COR-L47 (cell line): ENCODE measurements at regions not wholly inside any gene's neighbourhood (a gene's known extent, or its start where the extent isn't known, plus 50 kb on each side); places are given as distances from the start of the nearest gene placed in this dataset.
"Not testable (repeated sequence)": the region's sequence is repeated elsewhere in the genome, so short reads cannot be mapped to it uniquely, and the experiment has no call there.

Experiments used
- DNase-seq: peaks from one replicate; lab custom pipeline; 2025; lab: John Stamatoyannopoulos, UW

DNA sequence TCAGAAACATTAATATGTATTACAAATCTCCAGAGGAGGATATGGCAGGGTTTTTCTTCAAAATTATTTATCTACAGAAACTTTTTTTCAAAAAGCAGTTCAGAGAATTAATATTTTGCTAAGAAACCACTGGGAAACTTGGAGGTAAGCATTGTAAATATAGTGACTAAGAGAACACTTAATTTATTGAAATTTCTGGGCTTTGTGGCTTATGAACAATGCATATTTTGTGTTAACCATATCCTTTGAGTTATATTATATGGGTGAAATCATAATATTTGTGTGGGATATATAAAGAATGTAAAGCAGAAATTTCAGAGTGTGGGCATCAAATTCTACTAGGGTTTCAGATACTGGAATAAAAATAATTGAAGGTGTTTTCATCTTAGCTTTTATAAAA is 1059.2 kb downstream of the ZPLD1 start:
- DNase-seq = no peak

DNA sequence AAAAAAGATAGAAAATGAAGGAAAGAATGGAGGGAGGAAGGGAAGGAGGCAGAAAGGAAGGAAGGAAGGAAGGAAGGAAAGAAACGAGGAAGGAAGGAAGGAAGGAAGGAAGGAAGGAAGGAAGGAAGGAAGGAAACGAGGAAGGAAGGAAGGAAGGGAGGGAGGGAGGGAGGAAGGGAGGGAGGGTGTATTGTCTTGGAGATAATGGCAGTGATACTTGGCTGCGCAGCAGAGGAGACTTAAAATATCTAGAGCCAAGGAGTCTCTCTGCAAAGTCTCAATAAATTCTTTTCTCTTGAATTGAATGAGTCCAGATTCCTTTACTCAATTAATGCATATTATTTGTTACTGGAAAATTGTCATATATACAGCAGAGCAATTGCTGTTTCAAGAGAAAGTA is 1059.7 kb downstream of the ZPLD1 start:
- DNase-seq = no peak

DNA sequence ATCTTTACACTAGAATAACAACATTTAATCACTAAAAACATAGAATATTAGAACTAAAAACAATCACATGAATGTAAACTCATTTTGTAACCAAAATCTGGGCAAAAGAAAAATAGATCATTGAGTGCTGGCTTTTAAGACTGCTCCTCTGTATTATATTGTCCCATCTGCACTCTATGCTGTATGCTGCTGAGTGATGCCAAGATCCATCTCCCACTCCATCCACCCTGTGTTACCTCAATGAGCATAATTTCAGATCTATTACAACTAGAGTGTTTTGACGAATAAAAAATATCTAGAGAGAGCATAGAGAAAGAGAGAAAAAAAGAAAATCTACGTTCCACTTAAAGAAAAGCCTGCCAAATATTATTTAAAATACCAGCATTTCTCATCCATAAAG is 1060.4 kb downstream of the ZPLD1 start:
- DNase-seq = no peak

DNA sequence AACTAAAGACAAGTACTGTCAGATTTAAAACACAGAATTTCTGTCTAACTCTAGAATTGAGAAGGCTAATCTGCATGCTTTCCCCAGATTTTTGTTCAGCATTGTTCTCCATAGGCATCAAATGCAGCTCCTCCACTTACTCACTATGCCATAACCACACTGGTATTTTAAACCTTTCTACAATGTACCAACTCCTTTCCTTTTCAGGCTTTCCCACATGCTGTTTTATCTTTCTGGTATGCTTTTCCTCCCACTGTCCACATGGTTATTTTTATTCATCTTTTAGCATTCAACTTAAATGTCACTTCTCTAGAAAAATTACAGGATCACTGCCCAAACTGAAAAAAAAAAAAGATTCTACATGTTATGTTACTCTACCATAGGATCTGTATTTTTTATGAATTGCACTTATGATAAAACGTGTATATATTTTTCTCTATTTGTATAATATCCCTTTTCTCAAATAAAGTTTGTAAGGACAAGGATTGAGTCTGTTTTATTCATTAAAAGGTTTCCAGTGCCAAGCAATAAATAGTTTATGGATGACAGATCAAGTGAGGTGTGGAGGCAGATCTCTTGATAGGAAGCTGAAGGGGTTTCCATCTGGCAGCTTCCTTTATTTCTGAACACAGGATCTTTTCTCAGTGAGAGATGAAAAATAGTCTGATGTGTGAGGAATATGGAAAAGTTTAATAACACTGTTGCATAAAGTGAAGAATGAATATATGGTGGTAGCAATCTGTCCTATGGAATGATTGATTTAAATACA is 1064.5 kb downstream of the ZPLD1 start:
- DNase-seq = no peak

DNA sequence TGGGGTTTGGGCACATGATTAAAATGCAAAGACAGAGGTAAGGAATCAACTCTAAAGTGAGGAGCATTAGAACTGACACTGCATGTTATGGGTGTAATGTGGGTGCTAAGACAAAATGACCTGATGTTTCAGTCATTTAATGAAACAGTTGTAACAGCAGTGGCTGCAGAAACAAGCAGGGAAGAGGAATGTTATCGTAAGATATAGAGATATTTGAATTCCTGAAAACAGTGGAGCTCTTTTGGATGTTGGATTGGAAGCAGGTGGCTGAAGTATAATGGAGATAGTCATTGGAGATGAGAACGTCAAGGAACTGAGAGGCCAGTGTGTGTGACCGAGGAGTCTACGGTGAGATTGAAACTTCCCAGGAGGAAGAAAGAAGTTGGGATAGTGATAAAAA is 1065.2 kb downstream of the ZPLD1 start:
- no peak for DNase-seq

DNA sequence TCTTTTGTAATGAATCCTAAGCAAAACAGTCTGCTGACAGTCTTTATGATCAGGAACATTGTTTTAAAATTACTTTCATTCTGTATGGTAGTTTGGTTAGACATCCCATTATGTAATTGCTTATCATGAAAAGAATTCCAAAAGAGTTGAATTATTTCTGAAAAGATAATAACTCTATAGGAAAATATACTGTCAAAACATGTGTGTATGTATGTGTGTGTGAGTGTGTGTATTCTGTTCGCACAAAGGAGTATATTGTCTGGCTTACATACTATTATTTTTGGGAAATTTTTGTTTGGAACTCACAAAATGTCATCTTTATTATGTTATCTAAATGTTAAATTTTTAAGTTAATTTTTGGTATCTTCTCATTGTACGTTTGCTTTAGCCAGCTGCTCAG is 1075.9 kb downstream of the ZPLD1 start:
- DNase-seq = no peak

DNA sequence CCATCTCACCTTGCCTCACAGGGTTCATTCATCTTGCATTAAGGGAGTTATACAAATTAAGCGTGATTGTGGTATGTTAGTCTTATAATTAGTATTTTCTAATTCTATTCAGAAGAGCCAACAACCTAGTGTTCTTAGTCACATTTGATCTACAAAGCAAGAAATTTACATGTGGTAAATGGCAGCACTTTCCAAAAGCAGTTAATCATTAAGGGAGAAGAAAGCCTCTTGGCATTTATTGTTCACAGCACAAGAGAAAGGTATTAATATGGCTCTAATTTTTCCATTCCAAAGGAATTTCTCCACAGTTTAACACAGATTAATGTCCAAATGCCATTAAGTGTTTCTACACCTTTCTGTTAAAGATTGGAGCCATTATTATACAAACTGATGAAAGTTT is 1077.1 kb downstream of the ZPLD1 start:
- peak; percentile 45 for DNase-seq

DNA sequence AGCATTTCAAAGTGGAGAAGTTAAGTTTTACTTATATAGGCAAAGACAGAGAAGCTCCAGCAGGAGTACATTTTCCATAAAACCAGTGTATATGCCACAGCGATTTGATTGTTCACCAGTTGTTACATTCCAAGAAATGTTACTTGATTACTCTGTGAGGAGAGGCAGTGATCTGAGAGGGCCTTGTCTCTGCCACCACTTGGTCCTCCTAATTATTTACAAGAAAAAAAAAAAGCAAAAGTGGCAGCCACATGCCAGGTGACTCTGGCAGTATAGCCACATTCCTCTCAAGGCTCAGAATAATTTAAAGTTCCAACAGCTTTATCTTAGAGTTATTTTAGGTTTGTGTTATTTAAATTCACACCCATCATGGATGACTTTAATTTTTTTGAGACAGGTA is 1077.8 kb downstream of the ZPLD1 start:
- DNase-seq = no peak

DNA sequence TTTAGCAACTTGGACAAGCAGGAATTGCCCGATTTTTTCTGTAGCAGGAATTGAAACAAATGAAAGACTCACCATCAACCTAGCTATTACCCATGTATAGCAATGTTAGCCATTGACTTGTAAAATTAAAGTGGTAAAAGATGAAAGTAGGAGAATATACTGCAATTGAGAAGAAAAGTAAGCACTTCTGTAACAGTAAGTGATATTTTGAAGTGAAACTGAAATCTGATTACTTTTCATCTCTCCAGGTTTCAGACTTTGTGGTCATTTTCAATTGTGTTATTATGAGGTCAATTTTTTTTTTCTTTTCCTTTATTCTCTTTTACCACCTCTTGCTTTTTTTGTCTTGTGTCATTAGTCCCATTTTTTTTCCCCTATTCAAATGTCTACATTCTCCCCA is 1078.2 kb downstream of the ZPLD1 start:
- DNase-seq = no peak

DNA sequence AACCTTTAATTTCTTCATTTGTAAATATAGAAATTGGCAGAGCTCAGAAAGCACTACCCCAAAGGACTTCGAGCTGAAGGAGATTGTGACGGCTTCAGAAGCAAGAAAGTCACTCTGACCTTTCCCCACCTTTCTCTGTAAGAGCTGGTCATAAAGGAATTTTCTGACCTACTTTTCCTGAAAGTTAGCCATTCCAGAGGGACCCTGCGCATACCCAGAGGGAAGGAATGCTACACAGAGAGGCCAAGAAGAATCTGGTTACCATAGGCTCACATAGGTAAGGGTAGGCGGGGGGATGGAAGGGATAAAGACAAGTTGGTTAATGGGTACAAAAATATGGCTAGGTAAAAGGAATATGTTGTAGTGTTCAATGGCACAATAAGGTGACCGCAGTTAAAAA is 1080.3 kb downstream of the ZPLD1 start:
- no peak for DNase-seq

DNA sequence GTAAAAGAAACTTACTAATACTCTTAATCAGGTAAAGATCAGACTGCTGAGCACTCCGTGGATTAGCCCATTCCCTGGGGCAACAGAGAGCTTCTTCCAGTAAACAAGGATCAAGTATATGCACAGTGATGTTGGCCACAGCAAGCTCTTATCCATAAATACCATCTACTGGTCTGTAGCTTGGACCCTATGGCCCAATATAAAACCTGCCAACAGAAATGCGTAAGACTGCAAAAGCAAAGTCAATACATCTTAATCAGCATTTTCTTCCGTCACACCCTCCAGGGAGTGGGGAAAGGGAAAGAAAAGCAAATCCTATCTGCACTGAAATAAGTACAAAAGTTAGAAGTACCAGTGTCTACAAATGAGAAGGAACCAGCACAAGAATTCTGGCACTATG is 1082.1 kb downstream of the ZPLD1 start:
- no peak for DNase-seq

DNA sequence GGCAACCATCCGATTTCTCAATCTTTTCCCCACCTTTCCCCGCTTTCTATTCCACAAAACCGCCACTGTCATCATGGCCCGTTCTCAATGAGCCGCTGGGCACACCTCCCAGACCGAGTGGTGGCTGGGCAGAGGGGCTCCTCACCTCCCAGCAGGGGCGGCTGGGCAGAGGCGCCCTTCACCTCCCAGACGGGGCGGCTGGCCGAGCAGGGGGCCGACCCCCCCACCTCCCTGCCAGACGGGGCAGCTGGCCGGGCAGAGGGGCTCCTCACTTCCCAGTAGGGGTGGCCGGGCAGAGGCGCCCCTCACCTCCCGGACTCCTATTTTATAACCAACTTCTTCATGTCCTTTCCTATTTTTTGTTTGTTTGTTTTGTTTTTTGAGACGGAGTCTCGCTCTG is 1096.5 kb downstream of the ZPLD1 start:
- not testable (repeated sequence) for DNase-seq

DNA sequence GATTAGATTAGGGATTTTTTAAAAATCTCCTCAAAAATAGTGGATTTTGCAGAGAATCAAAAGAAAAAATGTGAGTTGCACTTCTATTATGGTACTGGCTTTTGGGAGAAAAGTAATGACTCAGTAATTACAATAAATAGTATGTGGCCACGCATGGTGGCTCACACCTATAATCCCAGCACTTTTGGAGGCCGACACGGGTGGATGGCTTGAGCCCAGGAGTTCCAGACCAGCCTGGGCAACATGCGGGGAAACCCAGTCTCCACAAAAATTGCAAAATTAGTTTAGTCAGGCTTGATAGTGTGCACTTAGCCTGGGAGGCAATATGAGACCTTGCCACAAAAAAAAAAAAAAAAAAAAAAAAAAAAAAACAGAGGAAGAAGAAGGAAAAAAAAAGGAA is 1098.2 kb downstream of the ZPLD1 start:
- no peak for DNase-seq

DNA sequence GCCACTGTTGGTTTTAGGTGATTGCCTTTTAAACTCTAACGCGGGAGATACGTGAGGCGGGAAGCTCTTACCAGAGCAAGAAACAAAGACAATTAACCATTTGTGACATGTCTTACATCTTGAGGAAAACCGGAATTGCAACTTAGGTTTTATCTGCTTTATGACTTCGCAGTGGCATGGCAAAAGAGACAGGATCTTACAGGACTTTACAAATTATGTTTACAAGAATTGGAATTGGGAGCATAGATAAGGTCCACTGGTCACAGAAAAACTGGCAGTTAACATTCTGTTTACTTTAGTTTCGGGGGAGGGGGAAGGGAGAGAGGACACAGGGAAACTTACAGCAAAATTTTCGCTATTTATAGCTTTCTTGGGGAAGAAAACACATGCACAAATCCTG is 1119.6 kb downstream of the ZPLD1 start:
- DNase-seq = no peak

DNA sequence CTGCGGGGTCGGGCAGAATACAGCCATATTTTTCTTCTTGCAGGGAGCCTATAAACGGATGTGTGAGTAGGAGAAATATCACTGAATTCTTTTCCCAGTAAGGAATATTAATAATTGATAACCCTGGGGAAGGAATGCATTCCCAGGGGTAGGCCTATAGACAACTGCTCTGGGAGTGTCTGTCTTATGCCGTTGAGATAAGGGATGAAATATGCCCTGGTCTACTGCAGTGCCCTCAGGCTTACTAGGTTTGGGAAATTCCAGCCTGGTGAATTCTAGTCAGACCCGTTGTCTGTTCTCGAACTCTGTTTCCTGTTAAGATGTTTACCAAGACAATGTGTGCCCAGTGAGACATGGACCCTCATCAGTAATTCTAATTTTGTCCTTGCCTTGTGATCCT is 1129.3 kb downstream of the ZPLD1 start:
- not testable (repeated sequence) for DNase-seq

DNA sequence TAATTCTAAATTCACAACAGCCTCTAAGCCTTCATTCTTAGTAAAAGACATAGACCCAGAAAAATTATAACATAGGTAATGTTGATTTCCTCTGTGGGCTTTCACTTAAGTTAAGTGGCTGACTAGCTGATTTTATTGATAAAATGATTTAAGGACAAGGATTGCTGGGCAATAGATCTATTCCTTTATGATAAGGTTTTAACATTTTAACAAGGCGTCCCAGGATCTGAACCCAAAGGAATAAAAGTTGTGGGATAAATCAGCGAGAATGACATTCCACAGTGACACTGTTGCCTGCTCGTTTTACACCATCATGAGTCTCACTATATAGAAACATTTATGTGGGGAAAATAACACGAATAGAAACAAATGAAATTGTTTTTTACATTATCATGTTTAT is 1151.0 kb downstream of the ZPLD1 start:
- DNase-seq = no peak

DNA sequence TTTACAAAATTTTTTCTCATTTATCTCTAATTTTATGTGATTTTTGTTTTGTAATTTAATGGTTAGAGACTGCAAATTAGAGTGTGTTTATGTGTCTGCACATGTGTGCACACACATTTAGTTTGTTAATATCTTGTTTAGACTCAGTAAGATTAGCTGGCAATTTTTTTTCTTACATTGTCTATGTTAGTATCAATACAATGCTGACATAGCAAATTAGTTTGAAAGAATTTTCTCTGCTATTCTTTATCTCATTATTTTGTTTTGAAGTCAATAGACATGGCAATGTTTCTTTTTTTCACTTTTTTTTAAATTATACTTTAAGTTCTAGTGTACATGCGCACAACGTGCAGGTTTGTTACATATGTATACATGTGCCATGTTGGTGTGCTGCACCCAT is 1155.0 kb downstream of the ZPLD1 start:
- no peak for DNase-seq

DNA sequence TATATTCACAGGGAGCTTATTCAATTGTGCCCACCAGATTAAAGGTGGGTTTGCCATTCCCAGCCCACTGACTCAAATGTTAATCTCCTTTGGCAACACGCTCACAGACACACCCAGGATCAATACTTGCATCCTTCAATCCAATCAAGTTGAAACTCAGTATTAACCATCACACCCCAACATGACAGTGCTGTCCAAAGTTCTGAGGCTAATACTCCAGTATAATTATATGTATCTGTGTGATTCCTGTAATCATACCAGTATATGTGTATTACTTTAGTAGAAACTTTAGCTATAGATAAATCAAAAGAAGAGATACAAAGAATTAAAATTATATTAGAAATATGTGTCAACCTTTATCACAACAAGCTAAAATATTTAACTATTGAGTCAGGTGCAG is 1166.0 kb downstream of the ZPLD1 start:
- no peak for DNase-seq

DNA sequence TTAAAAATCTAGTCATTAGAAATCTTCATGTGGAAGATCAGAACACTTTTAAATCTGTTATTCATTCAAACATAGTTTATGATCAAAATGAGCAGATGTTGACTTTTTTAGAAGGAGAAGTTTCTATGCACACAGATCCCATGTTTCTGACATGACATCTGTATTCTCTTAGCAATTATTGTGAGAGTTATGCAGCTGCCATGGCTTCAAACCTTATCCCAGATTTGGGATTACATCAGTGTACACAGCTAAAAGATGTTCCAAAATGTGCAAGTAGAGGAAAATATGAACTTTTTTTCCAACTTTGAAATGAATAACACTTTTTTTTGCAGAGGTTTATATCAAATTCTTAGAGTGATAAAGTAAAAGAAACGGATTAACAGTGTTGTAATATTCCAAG is 1166.9 kb downstream of the ZPLD1 start:
- no peak for DNase-seq

DNA sequence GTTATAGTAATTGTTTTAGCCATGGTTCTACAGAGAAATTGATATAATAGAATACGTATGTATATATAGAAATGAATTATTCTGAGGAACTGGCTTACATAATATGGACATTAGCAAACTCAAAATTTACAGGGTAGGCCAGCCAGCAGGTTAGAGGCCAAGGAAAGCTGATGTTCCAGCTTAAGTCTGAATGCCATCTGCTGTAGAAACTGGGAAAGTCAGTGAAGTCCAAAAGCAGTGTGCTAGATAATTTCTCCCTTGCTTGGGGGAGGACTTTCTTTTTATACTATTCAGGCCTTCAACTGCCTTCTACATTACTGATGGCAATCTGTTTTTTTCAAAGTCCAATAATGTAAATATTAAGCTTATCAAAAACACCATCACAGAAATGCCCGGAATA is 1174.7 kb downstream of the ZPLD1 start:
- peak; percentile 10 for DNase-seq

DNA sequence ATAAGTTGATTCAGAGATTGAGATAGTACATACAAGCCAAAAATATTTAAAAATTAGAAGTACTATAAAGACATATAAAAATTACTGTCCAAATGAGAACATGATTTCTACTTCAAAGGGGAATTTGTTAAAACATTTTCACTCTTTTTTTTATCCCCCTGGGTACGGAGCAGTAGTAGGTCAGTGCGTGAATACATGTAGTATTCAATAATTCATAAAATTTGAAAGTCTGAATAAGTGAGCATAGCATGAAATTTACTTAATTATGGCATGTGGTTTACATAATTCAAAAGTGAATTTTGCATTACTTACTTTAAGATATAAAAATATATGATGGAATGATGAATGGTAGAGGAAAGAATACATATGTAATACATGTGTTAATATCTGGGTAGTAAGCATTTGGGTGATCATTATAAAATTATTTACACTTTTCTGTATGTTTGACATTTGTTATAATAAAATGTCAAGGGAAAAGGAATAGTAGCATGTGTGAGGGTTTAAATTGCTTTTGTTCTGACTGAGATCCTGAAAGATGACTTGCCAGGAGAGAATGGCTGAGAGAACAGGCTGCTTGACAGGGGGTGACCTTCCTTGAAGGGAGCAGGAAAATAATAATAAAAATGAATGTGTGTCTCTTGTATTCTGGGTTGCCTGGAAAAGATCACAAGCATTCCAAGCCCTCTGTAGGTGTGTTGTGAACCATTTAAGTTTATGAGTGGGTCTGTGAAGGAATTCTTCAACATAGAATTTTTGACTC is 1178.8 kb downstream of the ZPLD1 start:
- peak; percentile 9 for DNase-seq

DNA sequence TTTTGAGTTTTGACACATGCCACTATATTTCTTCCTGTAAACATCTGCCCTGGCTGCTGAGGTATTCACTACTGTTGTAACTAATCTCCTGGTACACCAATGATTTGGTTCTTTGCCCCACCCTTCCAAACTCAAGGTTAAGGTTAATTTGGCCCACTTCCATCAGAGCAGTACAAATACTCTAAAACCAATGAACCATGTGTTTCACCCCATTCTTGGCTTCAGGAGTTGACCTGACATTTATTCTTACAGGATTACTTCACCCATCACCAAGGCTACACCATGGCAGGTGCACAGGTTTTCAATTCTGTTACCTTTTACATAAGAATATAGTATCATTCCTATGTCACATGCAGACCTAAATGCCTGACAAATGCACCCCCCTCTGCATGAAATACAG is 1179.9 kb downstream of the ZPLD1 start:
- peak; percentile 18 for DNase-seq

DNA sequence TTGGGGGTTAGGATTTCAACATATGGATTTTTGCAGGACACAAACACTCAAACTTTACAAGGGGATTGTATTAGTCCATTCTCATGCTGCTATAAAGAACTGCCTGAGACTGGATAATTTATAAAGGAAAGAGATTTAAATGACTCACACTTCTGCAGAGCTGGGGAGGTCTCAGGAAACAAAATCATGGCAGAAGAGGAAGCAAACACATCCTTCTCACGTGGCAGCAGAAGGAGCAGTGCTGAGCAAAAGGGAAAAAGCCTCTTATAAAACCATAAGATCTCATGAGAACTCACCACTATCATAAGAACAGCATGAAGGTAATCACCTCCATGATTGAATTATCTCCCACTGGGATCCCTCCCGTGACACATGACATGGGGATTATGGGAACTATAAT is 1183.1 kb downstream of the ZPLD1 start:
- no peak for DNase-seq

DNA sequence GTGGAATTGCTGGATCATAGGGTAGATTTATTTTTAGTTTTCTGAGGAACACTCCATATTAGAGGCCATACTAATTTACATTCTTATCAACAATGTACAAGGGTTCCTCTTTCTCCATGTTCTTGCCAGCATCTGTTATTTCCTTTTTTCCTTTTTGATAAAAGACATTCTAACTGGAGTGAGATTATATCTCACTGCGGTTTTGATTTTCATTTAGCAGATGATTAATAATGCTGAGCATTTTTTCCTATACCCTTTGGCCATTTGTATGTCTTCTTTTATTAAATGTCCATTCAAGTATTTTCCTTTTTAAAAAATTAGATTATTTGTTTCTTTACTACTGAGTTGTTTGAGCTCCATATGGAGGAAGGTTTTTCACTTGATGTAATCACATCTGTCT is 1189.5 kb downstream of the ZPLD1 start:
- no peak for DNase-seq
